ENCODE measurements at regions not wholly inside any gene's neighbourhood (a gene's known extent, or its start where the extent isn't known, plus 50 kb on each side); places are given as distances from the start of the nearest gene placed in this dataset.

DNA sequence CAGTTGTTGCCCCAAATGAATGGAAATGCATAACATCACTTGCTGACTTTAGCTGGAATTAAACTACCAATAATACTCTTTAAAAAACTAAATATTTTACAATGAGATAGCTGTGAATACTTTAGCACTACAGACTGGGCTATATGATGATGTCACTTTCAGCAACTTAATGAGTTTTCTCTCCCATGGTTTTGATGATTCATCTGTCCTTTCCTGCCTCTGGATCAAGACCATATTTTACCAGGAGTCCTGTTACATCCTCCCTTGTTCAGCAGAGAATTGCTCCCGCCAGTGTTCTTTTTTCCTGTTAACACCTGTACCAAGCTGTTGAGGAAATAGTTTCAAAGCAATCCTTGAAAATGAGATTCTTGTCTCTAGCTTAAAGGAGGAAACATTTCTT, 543.0 kb downstream of the SPRY1 start:
- no peak for DNase-seq (ENCODE audit: low read depth)

DNA sequence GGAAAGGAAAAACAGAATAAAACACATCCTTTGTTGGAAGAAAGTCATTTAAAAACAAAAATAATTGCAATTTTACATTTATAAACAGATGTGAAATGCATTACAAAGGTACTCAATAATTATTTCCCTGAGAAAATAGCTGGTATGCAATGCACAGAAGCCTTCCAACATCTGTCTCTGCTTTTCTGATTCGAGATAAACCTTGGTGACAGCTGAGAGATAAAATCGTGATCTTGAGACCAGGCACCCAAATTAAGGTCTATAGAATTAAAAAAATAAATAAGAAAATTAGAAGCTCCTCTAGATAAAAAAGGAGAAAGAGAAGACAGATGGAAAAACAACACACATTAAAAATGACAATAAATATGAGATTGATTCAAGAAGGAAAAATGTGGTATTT, 544.0 kb downstream of the SPRY1 start:
- DNase-seq (ENCODE audit: low read depth) = no peak

DNA sequence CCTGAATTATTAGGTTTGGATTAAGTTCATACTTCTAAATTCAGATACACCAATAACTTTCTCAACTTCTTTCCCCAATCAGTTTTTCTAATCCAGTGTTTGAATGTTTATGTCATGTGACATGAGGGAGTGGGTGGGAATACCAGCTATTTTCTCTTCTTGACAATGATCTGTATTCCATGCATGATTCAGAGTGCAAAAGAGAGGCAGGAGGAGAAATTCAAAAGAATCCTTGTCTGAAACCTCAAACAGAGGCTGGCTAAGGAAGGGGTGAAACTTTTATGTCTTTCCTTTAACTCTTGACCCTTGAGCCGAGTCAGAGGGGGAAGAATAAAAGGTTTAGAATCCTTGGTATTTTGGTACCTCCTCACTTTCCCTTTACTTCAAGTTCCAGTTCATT, 544.7 kb downstream of the SPRY1 start:
- DNase-seq (ENCODE audit: low read depth) = no peak

DNA sequence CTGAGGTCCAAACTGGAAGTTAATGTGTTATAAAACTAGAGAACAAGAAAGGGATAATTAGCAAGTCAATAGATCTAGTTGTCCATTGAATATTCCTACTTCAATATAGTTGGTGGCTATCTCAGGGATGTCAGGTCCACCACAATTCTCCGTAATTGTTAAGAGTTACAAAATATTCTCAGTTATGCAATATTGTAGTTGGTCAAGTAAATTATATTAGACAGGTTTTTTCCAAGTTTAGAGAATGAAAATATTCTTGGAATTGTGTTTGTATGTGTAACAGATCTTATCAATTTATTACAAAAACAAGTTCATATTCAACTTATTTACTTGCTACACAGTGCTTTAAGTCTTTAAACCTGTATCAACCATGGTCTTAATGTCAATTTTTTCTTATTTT, 547.4 kb downstream of the SPRY1 start:
- DNase-seq (ENCODE audit: low read depth) = no peak

DNA sequence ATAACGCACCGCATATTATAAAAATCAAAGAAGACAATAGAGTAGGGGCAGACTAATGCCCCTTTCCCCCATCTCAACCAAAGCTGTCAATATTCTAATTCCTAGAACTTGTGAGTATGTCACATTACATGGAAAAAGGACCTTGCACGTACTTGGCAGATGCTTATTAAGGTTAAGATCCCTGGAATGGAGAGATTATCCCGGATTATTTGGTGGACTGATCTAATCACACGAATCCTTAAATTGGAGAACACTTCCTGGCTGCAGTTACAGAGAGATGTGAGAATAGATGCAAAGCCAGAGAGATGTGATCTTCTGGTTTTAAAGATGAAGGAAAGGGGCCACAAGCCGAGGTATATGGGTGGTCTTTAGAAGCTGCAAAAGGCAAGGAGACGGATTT, 548.7 kb downstream of the SPRY1 start:
- DNase-seq (ENCODE audit: low read depth) = no peak

DNA sequence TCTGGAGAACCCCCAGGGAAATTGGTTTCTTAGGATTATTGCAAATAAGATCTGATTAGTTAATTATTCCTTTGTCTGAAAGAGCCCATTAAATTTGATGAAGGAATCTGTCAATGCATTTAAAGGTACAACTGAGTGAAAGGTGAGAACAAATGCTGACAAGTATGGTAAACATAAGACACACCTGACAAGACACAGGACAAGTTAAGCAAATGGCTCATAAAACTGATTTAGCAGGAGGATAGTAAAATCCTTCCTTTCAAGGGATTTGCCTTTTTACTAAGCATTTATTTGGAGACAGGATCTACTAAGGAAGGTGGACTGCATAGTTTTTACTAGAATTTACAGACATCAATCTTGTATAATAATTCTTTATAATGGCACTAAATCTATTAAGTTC, 553.9 kb downstream of the SPRY1 start:
- DNase-seq (ENCODE audit: low read depth) = no peak

DNA sequence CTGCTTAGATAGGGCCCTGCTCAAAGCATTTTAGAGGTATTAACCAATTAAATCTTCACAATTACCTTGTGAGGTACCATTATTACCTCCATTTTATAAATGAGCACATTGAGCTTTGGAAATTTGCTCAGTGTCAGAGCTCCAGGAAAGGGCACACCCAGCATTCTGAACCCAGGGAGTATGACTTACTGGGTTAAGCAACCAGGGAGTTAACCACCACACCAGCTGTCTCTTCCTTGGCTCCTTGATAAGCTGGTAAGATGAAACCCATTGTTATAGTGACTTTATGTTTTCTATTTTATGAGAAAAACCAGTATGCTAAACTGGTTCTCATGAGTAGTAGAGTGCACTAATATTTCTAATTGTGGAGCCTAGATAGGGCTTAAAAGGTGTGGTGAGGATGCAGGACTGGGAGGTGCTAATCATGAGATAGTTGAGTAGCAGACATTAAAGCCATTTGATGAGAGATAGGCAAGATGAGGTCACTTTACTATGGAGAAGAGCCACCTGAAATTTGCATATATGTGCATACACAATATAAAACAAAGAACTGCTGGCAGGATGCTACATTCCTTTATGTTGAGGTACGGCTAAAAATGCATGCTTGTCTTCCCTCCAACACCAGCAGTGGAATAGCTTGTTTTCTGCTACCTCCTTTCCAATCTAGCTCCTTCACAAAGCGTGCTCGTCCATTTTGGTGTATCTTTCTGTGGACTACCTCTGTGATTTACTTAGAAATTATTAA, 556.1 kb downstream of the SPRY1 start:
- DNase-seq (ENCODE audit: low read depth) = no peak

DNA sequence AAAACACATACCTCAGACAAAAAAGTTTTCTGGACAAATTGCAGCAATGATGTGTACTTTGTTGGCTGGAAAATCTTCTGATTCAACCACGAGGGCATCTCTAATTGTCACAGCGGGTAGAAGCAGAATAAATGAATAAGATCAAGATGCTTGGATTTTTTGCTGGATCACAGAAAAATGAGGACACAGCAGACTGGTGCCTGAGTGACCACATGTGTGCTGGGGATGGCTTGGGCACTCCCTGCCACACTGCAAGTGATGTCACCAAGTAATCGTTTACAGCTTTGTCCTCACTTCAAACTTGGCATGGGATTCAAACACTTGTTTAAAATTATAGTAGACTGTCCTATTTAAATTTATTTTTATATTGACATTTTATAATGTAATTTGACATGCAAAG, 557.0 kb downstream of the SPRY1 start:
- DNase-seq (ENCODE audit: low read depth) = no peak

DNA sequence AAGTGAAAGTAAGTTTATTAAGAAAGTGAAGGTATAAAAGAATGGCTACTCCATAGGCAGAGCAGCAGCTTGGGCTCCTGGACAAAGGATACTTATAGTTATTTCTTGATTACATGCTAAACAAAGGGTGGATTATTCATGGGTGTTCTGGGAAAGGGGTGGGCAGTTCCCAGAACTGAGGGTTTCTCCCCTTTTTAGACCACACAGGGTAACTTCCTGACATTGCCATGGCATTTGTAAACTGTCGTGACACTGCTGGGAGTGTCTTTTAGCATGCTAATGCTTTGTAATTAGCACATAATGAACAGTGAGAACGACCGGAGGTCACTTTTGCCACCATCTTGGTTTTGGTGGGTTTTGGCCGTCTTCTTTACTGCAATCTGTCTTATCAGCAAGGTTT, 557.6 kb downstream of the SPRY1 start:
- DNase-seq (ENCODE audit: low read depth) = no peak

DNA sequence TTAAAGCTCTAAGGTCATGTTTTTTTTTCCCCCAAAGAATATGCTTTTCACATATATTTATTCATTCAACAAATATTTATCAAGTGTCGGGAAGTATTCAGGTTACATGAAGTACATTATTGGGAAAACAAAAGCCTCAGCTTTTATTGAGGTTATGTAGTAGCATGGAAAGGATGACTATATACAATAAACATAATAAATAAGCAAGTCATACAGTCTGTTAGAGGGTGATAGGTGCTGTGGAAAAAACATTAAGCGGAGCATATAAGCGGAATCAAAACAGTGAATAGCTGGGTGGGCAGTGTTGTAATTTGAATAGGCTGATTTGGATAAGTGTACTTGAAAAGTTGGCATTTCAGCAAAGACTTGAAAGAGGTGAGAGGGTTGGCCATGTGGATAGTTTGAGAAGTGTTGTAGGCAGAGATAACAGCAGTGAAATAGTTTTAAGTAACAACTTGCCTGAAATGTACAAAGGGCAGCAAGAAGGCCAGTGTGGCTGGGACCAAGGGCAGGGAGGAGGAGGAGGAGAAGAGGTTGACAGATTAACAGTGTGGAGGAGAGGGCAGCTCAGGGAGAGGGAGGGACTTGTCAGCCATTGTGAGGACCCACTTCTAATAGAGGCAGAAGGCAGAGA, 558.7 kb downstream of the SPRY1 start:
- no peak for DNase-seq (ENCODE audit: low read depth)

DNA sequence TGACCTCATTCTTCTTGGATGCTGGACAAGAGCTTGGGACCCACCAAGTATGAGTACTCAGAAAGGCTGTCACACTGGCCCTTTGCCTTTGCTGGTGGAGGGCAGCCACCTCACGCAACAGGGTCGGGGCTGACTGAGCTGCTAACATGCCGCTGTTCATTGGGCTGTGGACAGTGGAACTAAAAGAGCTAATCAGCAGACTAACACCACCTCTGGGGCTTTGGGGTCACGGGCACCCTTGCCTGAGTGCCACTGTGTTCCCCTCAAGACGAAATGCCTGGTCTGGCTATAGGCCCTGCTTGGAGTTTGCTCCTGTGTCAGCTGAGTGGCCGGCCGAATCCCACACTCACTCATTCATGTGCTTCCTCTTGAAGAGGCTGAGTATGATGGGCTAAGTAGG, 559.6 kb downstream of the SPRY1 start:
- DNase-seq (ENCODE audit: low read depth) = no peak

DNA sequence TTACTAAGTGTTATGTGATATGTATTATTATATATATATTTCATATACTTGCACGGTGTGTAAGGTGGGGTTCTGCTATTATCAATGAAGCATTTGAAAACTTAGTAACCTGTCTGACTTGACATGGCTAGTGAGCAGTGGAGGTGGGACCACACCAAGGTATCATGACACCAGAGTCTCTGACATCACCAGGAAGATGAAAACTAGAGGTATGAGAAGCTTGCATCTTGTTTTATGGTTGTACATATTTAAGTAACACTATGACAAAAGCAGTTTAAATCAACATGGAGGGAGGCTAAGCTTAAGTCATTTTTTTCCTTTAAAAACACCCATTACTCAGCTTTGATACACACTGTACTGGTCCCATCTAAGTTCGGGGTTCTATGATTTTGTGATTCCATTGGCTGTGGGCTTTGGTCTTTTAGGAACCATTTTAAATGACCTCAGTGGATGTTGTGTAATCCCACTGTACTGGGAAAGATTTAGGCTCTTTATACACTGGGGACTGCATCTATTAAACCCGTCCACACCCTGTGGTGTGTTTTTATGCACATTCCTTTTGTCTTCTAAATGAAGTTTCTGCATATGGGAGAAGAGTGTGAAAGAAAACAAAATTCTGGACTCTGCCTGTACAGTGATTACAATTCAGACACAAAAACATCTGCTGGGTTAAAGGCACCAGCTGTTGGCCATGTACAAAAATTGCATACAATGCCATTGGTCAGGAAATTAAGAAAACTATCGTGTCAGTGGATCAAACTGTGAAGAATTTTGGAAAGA, 570.6 kb downstream of the SPRY1 start:
- no peak for DNase-seq (ENCODE audit: low read depth)

DNA sequence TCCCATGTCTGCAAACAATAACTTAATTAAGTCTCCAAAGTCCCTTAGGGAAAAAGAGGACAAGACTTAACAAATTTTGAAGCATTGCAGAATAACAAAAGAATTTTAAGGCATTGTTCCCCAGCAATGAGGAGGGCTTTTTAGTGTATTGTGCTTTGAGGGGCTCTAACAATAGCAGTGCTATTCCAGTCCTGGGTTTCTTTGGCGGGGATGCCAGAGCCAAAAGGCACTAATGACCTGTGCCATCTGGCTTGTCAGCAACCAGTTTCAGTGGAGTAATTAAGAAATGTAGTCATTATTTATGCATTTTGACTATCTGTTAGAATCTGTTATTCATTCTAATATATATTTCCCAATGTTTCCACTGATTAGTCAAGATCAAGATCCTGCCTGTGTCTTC, 575.4 kb downstream of the SPRY1 start:
- DNase-seq (ENCODE audit: low read depth) = no peak

DNA sequence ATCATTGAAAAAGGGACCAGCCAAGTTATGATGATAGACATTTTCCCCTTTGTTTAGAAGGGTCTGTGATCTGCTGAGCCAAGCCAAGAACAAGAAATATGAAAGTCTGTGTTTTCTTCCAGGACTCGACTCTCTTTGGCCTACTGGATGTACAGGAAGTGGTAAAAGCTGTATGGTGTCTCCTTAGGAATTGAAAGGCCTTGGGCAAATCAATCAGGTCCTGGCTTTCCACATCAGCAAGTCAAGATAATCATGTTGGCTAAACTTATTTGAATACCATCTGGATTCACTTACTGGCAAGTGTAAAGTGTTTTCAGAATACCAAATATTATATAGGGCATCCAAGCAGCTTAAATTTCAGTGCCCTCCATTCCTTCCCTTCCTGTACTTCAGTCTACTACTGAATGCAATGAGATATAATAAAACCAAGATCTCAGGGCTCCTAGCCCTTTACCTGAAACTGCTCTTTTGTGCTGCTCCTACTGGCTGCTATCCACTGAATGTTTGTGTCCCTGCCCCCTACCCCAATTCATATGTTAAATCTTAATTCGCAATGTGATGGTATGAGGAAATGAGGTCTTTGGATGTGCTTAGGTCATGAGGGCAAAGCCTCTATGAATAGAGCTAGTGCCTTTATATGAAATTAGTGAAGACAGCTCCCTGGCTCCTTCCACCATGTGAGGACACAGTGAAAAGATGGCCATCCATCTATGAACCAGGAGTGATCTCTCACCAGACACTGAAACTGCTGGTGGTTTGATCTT, 578.0 kb downstream of the SPRY1 start:
- no peak for DNase-seq (ENCODE audit: low read depth)

DNA sequence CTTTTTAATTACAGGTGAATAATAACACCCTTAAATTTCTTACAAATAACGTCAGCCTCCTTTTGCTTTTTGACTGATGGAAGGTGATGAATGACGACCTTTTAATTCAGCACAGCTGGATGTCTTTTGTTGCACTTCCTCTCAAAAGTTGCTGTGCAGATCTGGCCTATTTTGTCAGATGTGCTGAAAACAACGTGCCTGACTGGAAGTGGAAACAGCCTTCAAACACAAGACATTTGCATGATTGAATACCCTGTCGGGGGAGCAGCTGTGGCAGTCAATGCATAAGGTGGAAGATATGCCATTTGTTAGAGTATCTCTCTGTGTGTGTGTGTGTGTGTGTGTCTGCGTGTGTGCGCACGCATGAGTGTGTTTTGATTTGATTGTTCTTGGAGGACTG, 579.7 kb downstream of the SPRY1 start:
- DNase-seq (ENCODE audit: low read depth) = no peak

DNA sequence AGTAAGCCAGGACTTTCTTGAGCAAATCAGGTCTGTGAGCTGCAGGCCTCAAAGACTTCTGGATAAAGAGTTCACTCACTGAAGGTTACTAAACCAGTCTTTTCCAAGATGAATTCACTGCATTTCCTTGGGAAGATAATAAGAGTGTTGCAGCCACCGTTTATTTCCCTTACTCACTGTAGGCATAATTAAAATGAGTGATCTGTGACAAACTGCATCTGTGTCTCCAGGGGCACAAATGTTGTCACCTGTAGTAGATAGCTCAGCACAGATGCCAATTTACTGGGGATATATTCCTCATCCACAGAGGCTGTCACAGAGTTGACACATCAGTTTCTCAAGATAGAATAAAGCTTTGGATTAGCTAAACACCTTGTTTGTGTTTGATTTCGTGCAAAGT, 580.2 kb downstream of the SPRY1 start:
- DNase-seq (ENCODE audit: low read depth) = no peak

DNA sequence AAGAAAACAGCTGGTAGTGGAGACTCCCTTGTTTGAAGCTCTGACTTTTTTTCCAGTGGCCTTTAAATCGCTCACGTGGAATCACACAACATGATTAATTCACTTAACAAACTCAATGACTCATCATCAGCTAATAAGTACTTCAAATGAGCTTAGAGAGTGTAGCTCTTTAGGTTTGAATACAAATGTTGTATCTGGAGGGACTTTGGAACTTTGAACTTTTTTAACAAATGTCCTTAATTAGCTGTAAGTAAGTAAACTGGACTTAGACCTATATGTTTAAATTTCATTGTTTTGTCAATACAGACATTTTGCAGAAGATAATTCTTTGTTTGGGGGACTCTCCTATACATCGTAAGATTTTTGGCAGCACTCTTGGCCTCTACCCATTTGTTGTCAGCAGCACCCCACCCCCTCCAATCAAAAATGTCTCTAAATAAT, 581.1 kb downstream of the SPRY1 start:
- no peak for DNase-seq (ENCODE audit: low read depth)

DNA sequence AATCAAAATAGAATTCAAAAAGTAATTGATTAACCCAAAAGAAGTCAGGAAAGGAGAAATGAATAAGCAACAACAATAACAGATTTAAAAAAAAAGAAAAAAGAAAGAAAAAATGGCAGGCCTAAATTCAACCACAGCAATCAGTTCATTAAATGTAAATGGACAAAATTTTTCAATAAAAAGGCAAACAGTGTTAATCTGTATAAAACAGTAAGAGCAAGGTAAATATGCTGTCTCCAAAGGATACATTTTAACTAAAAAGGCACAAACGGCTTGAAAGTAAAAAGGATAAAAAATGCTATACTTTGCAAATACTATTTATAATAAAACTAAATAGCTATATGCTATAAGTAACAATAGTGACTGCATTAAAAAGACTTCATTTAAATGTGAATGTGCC, 582.0 kb downstream of the SPRY1 start:
- no peak for DNase-seq (ENCODE audit: low read depth)

DNA sequence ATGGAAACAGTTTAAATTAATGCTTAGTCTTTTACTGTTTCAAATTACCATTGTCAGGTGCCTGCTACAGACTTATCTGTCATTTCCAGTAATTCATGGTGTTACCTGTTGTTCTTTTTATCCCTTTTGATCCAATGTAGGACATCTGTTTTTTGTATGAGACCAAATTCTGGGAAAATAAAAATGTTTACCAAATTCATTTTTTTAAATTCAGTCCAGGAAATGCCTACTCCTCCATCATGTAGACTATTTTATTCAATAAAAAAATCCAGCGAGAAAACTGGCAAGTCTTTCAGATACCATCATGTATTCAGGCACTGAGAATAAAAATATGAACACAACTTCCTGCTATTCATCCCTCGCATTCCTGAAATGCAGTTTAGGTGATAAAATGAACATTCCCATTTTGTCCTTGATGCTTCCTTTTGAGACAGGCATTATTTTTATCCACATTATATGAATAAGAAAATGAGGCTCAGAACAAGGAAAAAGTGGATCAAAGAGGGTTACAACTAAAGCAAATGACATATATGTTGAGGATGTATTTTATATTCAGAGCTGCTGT, 584.2 kb downstream of the SPRY1 start:
- DNase-seq (ENCODE audit: low read depth) = no peak

DNA sequence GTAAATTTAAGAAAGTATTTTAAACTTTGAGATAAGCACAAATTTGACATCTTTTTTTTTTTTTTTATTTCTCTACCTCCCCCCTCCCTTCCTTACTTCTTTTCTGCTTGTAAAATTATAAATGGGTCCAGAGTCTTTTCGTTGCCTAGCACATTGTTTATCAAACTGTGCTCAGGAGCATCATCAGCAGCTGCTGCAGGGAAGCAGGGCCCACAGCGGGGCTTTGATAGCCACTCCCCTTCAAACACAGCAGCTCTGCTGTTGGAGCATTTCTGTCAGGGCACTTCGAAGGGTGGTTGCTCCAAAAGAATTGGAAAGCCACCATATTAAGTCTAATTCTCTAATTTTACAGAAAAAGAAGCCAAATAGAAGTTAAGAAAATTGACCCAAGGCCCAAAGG, 588.3 kb downstream of the SPRY1 start:
- DNase-seq (ENCODE audit: low read depth) = no peak

DNA sequence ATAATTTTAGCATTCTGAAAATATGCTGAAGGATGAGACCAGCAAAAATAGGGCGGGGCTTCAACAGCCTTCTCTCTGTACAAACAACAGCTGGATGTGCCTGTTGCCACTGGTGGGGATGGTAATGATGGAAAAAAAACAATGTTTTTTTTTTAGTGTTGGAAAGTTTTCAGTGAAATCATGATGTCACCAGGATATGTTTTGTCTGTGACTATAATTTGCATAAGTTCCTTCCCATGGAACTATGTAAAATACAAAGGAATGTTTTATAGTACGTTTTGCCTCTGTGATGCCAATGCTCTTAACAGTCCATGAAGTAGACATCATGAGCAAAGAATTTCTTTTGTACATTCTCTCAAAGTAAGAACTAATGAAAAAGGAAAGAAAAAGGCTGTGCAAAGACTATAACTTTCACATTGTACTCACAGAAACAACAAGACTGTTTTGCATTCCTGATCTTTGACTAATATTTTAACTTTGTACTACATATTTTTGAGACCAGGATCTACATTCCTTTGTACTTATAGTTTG, 589.7 kb downstream of the SPRY1 start:
- no peak for DNase-seq (ENCODE audit: low read depth)

DNA sequence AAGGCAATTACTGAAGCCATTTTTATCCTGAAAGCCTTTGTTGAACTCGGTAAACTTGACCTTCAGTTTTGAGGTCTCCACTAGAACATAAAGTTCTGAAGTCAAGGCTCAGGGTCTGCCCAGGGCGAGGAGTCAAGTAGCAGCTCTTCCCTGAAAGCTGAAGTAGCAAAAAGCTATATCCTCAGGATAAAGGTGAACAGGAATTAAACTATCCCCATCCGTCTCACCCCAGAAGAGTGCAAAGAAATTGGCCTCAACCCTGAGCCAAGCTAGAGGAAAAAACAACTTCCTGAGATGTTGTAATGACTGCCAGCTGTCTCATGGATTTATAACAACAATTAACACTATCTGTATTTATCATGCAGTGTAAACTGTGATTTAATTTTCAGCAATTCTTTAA, 590.8 kb downstream of the SPRY1 start:
- no peak for DNase-seq (ENCODE audit: low read depth)

Measured in stimulated activated CD8-positive, alpha-beta memory T cell treated with anti-CD3 and anti-CD28 coated beads, Interleukin-15, amount 100 ng/mL, for 1 hour (primary cell).